ENCODE measurements at regions not wholly inside any gene's neighbourhood (a gene's known extent, or its start where the extent isn't known, plus 50 kb on each side); places are given as distances from the start of the nearest gene placed in this dataset.

- DNase-seq: no peak
- Mint-ChIP-seq H3K9me3 (no peaks in the 10 kb centered on the region), H3K27ac (no peak overlapping the region), H3K27me3 (no peaks in the 10 kb centered on the region), H3K36me3 (ENCODE audit: low read depth) (no peaks in the 10 kb centered on the region), H3K4me1 (ENCODE audit: low read depth) (peaks cover 24% of the 10 kb centered on the region), H3K4me3 (no peak overlapping the region)
These were observed 104.3 kb downstream of the HHIPL2 start for GRCh38 chr1:222443566-222443965.

- no peaks in the 10 kb centered on the region for H3K36me3 Mint-ChIP-seq (ENCODE audit: low read depth)
- DNase-seq: no peak
- H3K9me3 Mint-ChIP-seq: no peaks in the 10 kb centered on the region
- H3K4me1 Mint-ChIP-seq (ENCODE audit: low read depth): peaks cover 18% of the 10 kb centered on the region
- H3K4me3 Mint-ChIP-seq: no peak overlapping the region
- no peak overlapping the region for H3K27ac Mint-ChIP-seq
- H3K27me3 Mint-ChIP-seq: no peaks in the 10 kb centered on the region
These were observed 106.8 kb downstream of the HHIPL2 start for GRCh38 chr1:222441066-222441465.

- no peak overlapping the region for H3K27ac Mint-ChIP-seq
- peaks cover 5% of the 10 kb centered on the region for H3K36me3 Mint-ChIP-seq (ENCODE audit: low read depth)
- H3K4me3 Mint-ChIP-seq: no peak overlapping the region
These were observed 123.1 kb downstream of the HHIPL2 start for GRCh38 chr1:222424826-222425225.

GRCh38 chr1:222421380-222421779 lies 126.5 kb downstream of the HHIPL2 start:
- Mint-ChIP-seq H3K36me3 (ENCODE audit: low read depth) (peaks cover 9% of the 10 kb centered on the region), H3K27me3 (no peaks in the 10 kb centered on the region), H3K4me3 (no peak overlapping the region), H3K4me1 (ENCODE audit: low read depth) (peaks cover 64% of the 10 kb centered on the region), H3K27ac (no peak overlapping the region), H3K9me3 (peaks cover 26% of the 10 kb centered on the region)
- DNase-seq: no peak

More at GRCh38 chr1:222424826-222425225, 123.1 kb downstream of the HHIPL2 start:
- no peak for DNase-seq
- peaks cover 23% of the 10 kb centered on the region for H3K9me3 Mint-ChIP-seq
- H3K4me1 Mint-ChIP-seq (ENCODE audit: low read depth): peaks cover 33% of the 10 kb centered on the region
- H3K27me3 Mint-ChIP-seq: no peaks in the 10 kb centered on the region

- Mint-ChIP-seq H3K4me3 (no peak overlapping the region), H3K4me1 (ENCODE audit: low read depth) (peaks cover 72% of the 10 kb centered on the region), H3K36me3 (ENCODE audit: low read depth) (peaks cover 9% of the 10 kb centered on the region), H3K27me3 (no peaks in the 10 kb centered on the region), H3K27ac (peak overlapping the region; percentile 75), H3K9me3 (peaks cover 21% of the 10 kb centered on the region)
- DNase-seq: no peak
These were observed 127.3 kb downstream of the HHIPL2 start for GRCh38 chr1:222420633-222421032.

- H3K4me1 Mint-ChIP-seq (ENCODE audit: low read depth): peaks cover 76% of the 10 kb centered on the region
- DNase-seq: no peak
- no peak overlapping the region for H3K27ac Mint-ChIP-seq
- H3K27me3 Mint-ChIP-seq: no peaks in the 10 kb centered on the region
- no peak overlapping the region for H3K4me3 Mint-ChIP-seq
- H3K36me3 Mint-ChIP-seq (ENCODE audit: low read depth): peaks cover 9% of the 10 kb centered on the region
- H3K9me3 Mint-ChIP-seq: peaks cover 12% of the 10 kb centered on the region
These were observed 129.2 kb downstream of the HHIPL2 start for GRCh38 chr1:222418654-222419053.

- DNase-seq: no peak
- Mint-ChIP-seq H3K4me1 (ENCODE audit: low read depth) (peaks cover 68% of the 10 kb centered on the region), H3K27me3 (no peaks in the 10 kb centered on the region), H3K36me3 (ENCODE audit: low read depth) (peaks cover 4% of the 10 kb centered on the region), H3K27ac (no peak overlapping the region), H3K9me3 (peaks cover 14% of the 10 kb centered on the region), H3K4me3 (no peak overlapping the region)
These were observed 130.6 kb downstream of the HHIPL2 start for GRCh38 chr1:222417264-222417663.

GRCh38 chr1:222416001-222416791 lies 131.7 kb downstream of the HHIPL2 start:
- Mint-ChIP-seq H3K4me1 (ENCODE audit: low read depth) (peaks cover 59% of the 10 kb centered on the region), H3K9me3 (peaks cover 14% of the 10 kb centered on the region), H3K36me3 (ENCODE audit: low read depth) (peaks cover 4% of the 10 kb centered on the region), H3K27me3 (no peaks in the 10 kb centered on the region), H3K4me3 (no peak overlapping the region), H3K27ac (peak overlapping the region; percentile 66)
- peak; percentile 50 for DNase-seq

- peaks cover 4% of the 10 kb centered on the region for H3K36me3 Mint-ChIP-seq (ENCODE audit: low read depth)
- H3K4me1 Mint-ChIP-seq (ENCODE audit: low read depth): peaks cover 52% of the 10 kb centered on the region
- no peak overlapping the region for H3K27ac Mint-ChIP-seq
These were observed 132.5 kb downstream of the HHIPL2 start for GRCh38 chr1:222415441-222415840.

GRCh38 chr1:222413991-222414549 lies 133.8 kb downstream of the HHIPL2 start:
- Mint-ChIP-seq H3K27me3 (no peaks in the 10 kb centered on the region), H3K9me3 (peaks cover 12% of the 10 kb centered on the region)

More at GRCh38 chr1:222415441-222415840, 132.5 kb downstream of the HHIPL2 start:
- H3K9me3 Mint-ChIP-seq: peaks cover 14% of the 10 kb centered on the region
- no peak for DNase-seq
- H3K27me3 Mint-ChIP-seq: no peaks in the 10 kb centered on the region
- H3K4me3 Mint-ChIP-seq: no peak overlapping the region

GRCh38 chr1:222413436-222413835 lies 134.5 kb downstream of the HHIPL2 start:
- no peak overlapping the region for H3K27ac Mint-ChIP-seq
- H3K4me1 Mint-ChIP-seq (ENCODE audit: low read depth): peaks cover 32% of the 10 kb centered on the region
- no peak overlapping the region for H3K4me3 Mint-ChIP-seq
- H3K27me3 Mint-ChIP-seq: no peaks in the 10 kb centered on the region
- no peak for DNase-seq
- H3K9me3 Mint-ChIP-seq: peaks cover 8% of the 10 kb centered on the region
- H3K36me3 Mint-ChIP-seq (ENCODE audit: low read depth): no peaks in the 10 kb centered on the region

More at GRCh38 chr1:222413991-222414549, 133.8 kb downstream of the HHIPL2 start:
- H3K4me1 Mint-ChIP-seq (ENCODE audit: low read depth): peaks cover 38% of the 10 kb centered on the region
- no peak for DNase-seq
- no peak overlapping the region for H3K27ac Mint-ChIP-seq
- peaks cover 4% of the 10 kb centered on the region for H3K36me3 Mint-ChIP-seq (ENCODE audit: low read depth)
- no peak overlapping the region for H3K4me3 Mint-ChIP-seq

- no peak overlapping the region for H3K4me3 Mint-ChIP-seq
These were observed 143.2 kb downstream of the HHIPL2 start for GRCh38 chr1:222404710-222405109.

GRCh38 chr1:222399197-222399596 lies 148.7 kb downstream of the HHIPL2 start:
- Mint-ChIP-seq H3K4me1 (ENCODE audit: low read depth) (peaks cover 2% of the 10 kb centered on the region), H3K4me3 (no peak overlapping the region), H3K27ac (no peak overlapping the region), H3K9me3 (no peaks in the 10 kb centered on the region), H3K27me3 (no peaks in the 10 kb centered on the region), H3K36me3 (ENCODE audit: low read depth) (no peaks in the 10 kb centered on the region)
- no peak for DNase-seq

More at GRCh38 chr1:222404710-222405109, 143.2 kb downstream of the HHIPL2 start:
- H3K27me3 Mint-ChIP-seq: no peaks in the 10 kb centered on the region
- no peak overlapping the region for H3K27ac Mint-ChIP-seq
- peaks cover 7% of the 10 kb centered on the region for H3K9me3 Mint-ChIP-seq
- H3K36me3 Mint-ChIP-seq (ENCODE audit: low read depth): no peaks in the 10 kb centered on the region
- DNase-seq: no peak
- H3K4me1 Mint-ChIP-seq (ENCODE audit: low read depth): peaks cover 6% of the 10 kb centered on the region

GRCh38 chr1:222394224-222394623 lies 153.7 kb downstream of the HHIPL2 start:
- Mint-ChIP-seq H3K9me3 (no peaks in the 10 kb centered on the region), H3K27me3 (no peaks in the 10 kb centered on the region), H3K4me3 (no peak overlapping the region), H3K36me3 (ENCODE audit: low read depth) (no peaks in the 10 kb centered on the region), H3K4me1 (ENCODE audit: low read depth) (peaks cover 12% of the 10 kb centered on the region), H3K27ac (no peak overlapping the region)
- no peak for DNase-seq

GRCh38 chr1:222392556-222392955 lies 155.3 kb downstream of the HHIPL2 start:
- no peaks in the 10 kb centered on the region for H3K27me3 Mint-ChIP-seq
- no peak overlapping the region for H3K27ac Mint-ChIP-seq
- no peaks in the 10 kb centered on the region for H3K36me3 Mint-ChIP-seq (ENCODE audit: low read depth)
- DNase-seq: no peak
- H3K9me3 Mint-ChIP-seq: no peaks in the 10 kb centered on the region
- no peak overlapping the region for H3K4me3 Mint-ChIP-seq
- H3K4me1 Mint-ChIP-seq (ENCODE audit: low read depth): peaks cover 14% of the 10 kb centered on the region
